IMR-90 (cell line): ENCODE measurements at regions not wholly inside any gene's neighbourhood (a gene's known extent, or its start where the extent isn't known, plus 50 kb on each side); places are given as distances from the start of the nearest gene placed in this dataset.

ENCODE experiments used
- ATAC-seq: fragments of 200-7000 bp; cut with Tn5 transposase; 2 replicates; pipeline ENCODE4 v1.9.1; 2020; ENCODE audit warnings: low read depth, mild to moderate bottlenecking, moderate library complexity
- BruUV-seq: library from RNA; stranded (reverse); fragments of 400-500 nt; replicated peaks from 2 replicates; lab custom pipeline; 2021; lab: Mats Ljungman, UMichigan
- CTCF ChIA-PET: fragments of 300-600 bp; formaldehyde crosslinking; extraction: SDS; loops from one replicate; lab custom pipeline; 2021; ENCODE audit warnings: antibody characterized with exemption; lab: Yijun Ruan, JAX
- POLR2A ChIA-PET: fragments of 300-600 bp; sonication (Branson Sonifier 250); formaldehyde crosslinking; loops from one replicate; lab custom pipeline; 2022; ENCODE audit warnings: antibody characterized with exemption; ENCODE audit not compliant: unreplicated experiment; lab: Charles Lee
- DNase-seq: peaks from one replicate; pipeline ENCODE4 v3.0.0; 2013
- H2AFZ ChIP-seq: replicated peaks from 2 replicates; pipeline ENCODE3; 2013; ENCODE audit warnings: low read length, mild to moderate bottlenecking; ENCODE audit not compliant: poor library complexity
- H2AK5ac ChIP-seq: 2 replicates; pipeline ENCODE4 v1.6.1; 2013; ENCODE audit warnings: low read depth, low read length, inconsistent platforms
- H2AK9ac ChIP-seq: replicated peaks from 2 replicates; pipeline ENCODE3; 2013; ENCODE audit warnings: mild to moderate bottlenecking, low read depth, low read length, moderate library complexity; ENCODE audit not compliant: poor library complexity
- H2BK120ac ChIP-seq: 2 replicates; pipeline ENCODE4 v1.6.1; 2013; ENCODE audit warnings: low read depth, low read length, inconsistent platforms
- H2BK15ac ChIP-seq: 3 replicates; pipeline ENCODE4 v1.6.1; 2013; ENCODE audit warnings: low read depth, low read length, inconsistent platforms
- H2BK20ac ChIP-seq: 2 replicates; pipeline ENCODE4 v1.6.1; 2013; ENCODE audit warnings: low read depth, mild to moderate bottlenecking, inconsistent platforms, low read length, moderate library complexity
- H2BK5ac ChIP-seq: 2 replicates; pipeline ENCODE4 v1.6.1; 2013; ENCODE audit warnings: mild to moderate bottlenecking, low read depth, low read length, inconsistent platforms; ENCODE audit not compliant: poor library complexity, severe bottlenecking
- H3K14ac ChIP-seq: replicated peaks from 2 replicates; pipeline ENCODE4 v1.6.1; 2013; ENCODE audit warnings: low read depth, low read length, inconsistent platforms
- H3K18ac ChIP-seq: 2 replicates; pipeline ENCODE4 v1.6.1; 2013; ENCODE audit warnings: low read depth, low read length, control low read depth
- H3K23ac ChIP-seq: 2 replicates; pipeline ENCODE4 v1.6.1; 2013; ENCODE audit warnings: low read depth, low read length, inconsistent platforms
- H3K27ac ChIP-seq: 2 replicates; pipeline ENCODE4 v1.5.1; 2013; ENCODE audit warnings: mild to moderate bottlenecking, control low read depth, low read length; ENCODE audit not compliant: insufficient read depth
- H3K27me3 ChIP-seq: 2 replicates; pipeline ENCODE4 v1.6.1; 2013; ENCODE audit warnings: low read length; ENCODE audit not compliant: control insufficient read depth, insufficient read depth
- H3K36me3 ChIP-seq: 2 replicates; pipeline ENCODE4 v1.6.1; 2013; ENCODE audit warnings: low read length, mixed read lengths; ENCODE audit not compliant: control insufficient read depth, insufficient read depth
- H3K4ac ChIP-seq: 2 replicates; pipeline ENCODE4 v1.6.1; 2013; ENCODE audit warnings: low read depth, low read length, inconsistent platforms
- H3K4me1 ChIP-seq: 2 replicates; pipeline ENCODE4 v1.6.1; 2013; ENCODE audit warnings: low read length, mixed read lengths; ENCODE audit not compliant: control insufficient read depth, insufficient read depth
- H3K4me2 ChIP-seq: 2 replicates; pipeline ENCODE4 v1.6.1; 2013; ENCODE audit warnings: low read depth, mild to moderate bottlenecking, control low read depth, low read length, moderate library complexity
- H3K4me3 ChIP-seq: 2 replicates; pipeline ENCODE4 v1.5.1; 2013; ENCODE audit warnings: low read depth, mild to moderate bottlenecking, control low read depth, low read length, moderate library complexity; ENCODE audit not compliant: insufficient read depth
- H3K56ac ChIP-seq: 2 replicates; pipeline ENCODE4 v1.6.1; 2013; ENCODE audit warnings: low read length, inconsistent platforms; ENCODE audit not compliant: insufficient read depth; ENCODE audit errors: extremely low read depth
- H3K79me1 ChIP-seq, 2 experiments: 2 replicates each; pipeline ENCODE4 v1.6.1; 2013; ENCODE audit warnings: low read length in 2 of 2, inconsistent platforms in 1 of 2, low read depth in 1 of 2
- H3K9ac ChIP-seq: 2 replicates; pipeline ENCODE4 v1.6.1; 2013; ENCODE audit warnings: low read depth, low read length, control low read depth
- H3K9me1 ChIP-seq: 2 replicates; pipeline ENCODE4 v1.6.1; 2013; ENCODE audit warnings: low read length, inconsistent platforms; ENCODE audit not compliant: insufficient read depth
- H3K9me3 ChIP-seq: 2 replicates; pipeline ENCODE4 v1.6.1; 2013; ENCODE audit warnings: low read length; ENCODE audit not compliant: control insufficient read depth, insufficient read depth
- H4K20me1 ChIP-seq: 2 replicates; pipeline ENCODE4 v1.6.1; 2013; ENCODE audit warnings: low read length, inconsistent platforms; ENCODE audit not compliant: insufficient read depth
- H4K5ac ChIP-seq: 2 replicates; pipeline ENCODE4 v1.6.1; 2013; ENCODE audit warnings: mild to moderate bottlenecking, low read depth, low read length, control low read depth
- H4K8ac ChIP-seq, 2 experiments: 2 replicates each; pipeline ENCODE4 v1.6.1; 2013; ENCODE audit warnings: low read depth in 2 of 2, low read length in 2 of 2, control low read depth in 1 of 2, inconsistent platforms in 1 of 2
- H4K91ac ChIP-seq: 2 replicates; pipeline ENCODE4 v1.6.1; 2013; ENCODE audit warnings: low read depth, low read length, inconsistent platforms; ENCODE audit not compliant: insufficient read depth
- BHLHE40 ChIP-seq: fragments of 150-350 bp; IDR thresholded peaks from 2 replicates; pipeline ENCODE4 v1.6.1; 2016; ENCODE audit warnings: mild to moderate bottlenecking, low read depth, low read length
- CEBPB ChIP-seq: IDR thresholded peaks from 2 replicates; pipeline ENCODE4 v1.6.1; 2012; ENCODE audit warnings: low read depth, low read length, improper control_type of control experiment
- CHD1 ChIP-seq: IDR thresholded peaks from 2 replicates; pipeline ENCODE4 v1.6.1; 2012; ENCODE audit warnings: low read depth, low read length, improper control_type of control experiment
- FOS ChIP-seq: fragments of 150-350 bp; IDR thresholded peaks from 2 replicates; pipeline ENCODE4 v1.6.1; 2016; ENCODE audit warnings: low read depth, low read length
- MAFK ChIP-seq: IDR thresholded peaks from 2 replicates; pipeline ENCODE4 v1.6.1; 2012; ENCODE audit warnings: low read depth, low read length, improper control_type of control experiment
- MAZ ChIP-seq: IDR thresholded peaks from 2 replicates; pipeline ENCODE4 v1.6.1; 2012; ENCODE audit warnings: low read depth, mild to moderate bottlenecking, low read length, improper control_type of control experiment, moderate library complexity, borderline replicate concordance
- MXI1 ChIP-seq: IDR thresholded peaks from 2 replicates; pipeline ENCODE4 v1.6.1; 2012; ENCODE audit warnings: low read depth, mild to moderate bottlenecking, low read length, moderate library complexity, borderline replicate concordance
- POLR2A ChIP-seq: IDR thresholded peaks from 2 replicates; pipeline ENCODE4 v1.6.1; 2012; ENCODE audit warnings: mild to moderate bottlenecking, low read depth, low read length
- RAD21 ChIP-seq: IDR thresholded peaks from 2 replicates; pipeline ENCODE4 v1.6.1; 2012; ENCODE audit warnings: low read length, improper control_type of control experiment
- RCOR1 ChIP-seq: IDR thresholded peaks from 2 replicates; pipeline ENCODE4 v1.6.1; 2012; ENCODE audit warnings: mild to moderate bottlenecking, low read length, improper control_type of control experiment; ENCODE audit not compliant: insufficient replicate concordance
- RFX5 ChIP-seq: IDR thresholded peaks from 2 replicates; pipeline ENCODE4 v1.8.0; 2012; ENCODE audit warnings: low read depth, mild to moderate bottlenecking, low read length, moderate library complexity
- SMC3 ChIP-seq: fragments of 150-350 bp; IDR thresholded peaks from 2 replicates; pipeline ENCODE4 v1.6.1; 2016; ENCODE audit warnings: low read depth, mild to moderate bottlenecking, antibody characterized with exemption, low read length, moderate library complexity
- WGBS, 2 experiments: methylation state at CpG; one replicate each; pipeline versions ENCODE4 v1.1.5 to v1.1.7; 2013; ENCODE audit warnings: missing lambda C conversion rate in 2 of 2; ENCODE audit not compliant: insufficient read length in 1 of 2; ENCODE audit errors: extremely low coverage in 2 of 2; 5-methylcytosine and 5-hydroxymethylcytosine counted together
- dilution Hi-C: fragments of 300-500 bp; cut with HindIII; formaldehyde crosslinking; loops from one replicate; pipeline ENCODE4 v1.14.3; 2018; ENCODE audit warnings: low sequenced_read_pairs; ENCODE audit not compliant: unreplicated experiment
- in situ Hi-C: fragments of 300-500 bp; cut with MboI; formaldehyde crosslinking; loops from 3 replicates; pipeline ENCODE4 v1.14.3; 2019; ENCODE audit warnings: low sequenced_read_pairs, inconsistent platforms, mixed read lengths
- intact Hi-C: fragments of 100-400 bp; cut with micrococcal nuclease; formaldehyde crosslinking; loops from 2 replicates; pipeline ENCODE4 v1.10.0; 2022
- TF ChIP-seq, protein P1 (sequence below): fragments of 150-350 bp; IDR thresholded peaks from 2 replicates; pipeline ENCODE4 v1.6.1; 2017; ENCODE audit warnings: mild to moderate bottlenecking, antibody characterized with exemption, low read length, low read depth
- TF ChIP-seq, protein P2 (sequence below): conservative IDR thresholded peaks from 2 replicates; pipeline ENCODE4 v1.5.1; 2012; ENCODE audit warnings: mild to moderate bottlenecking, low read depth, low read length, improper control_type of control experiment
- TF ChIP-seq, protein P3 (sequence below): fragments of 150-350 bp; IDR thresholded peaks from 2 replicates; pipeline ENCODE4 v1.6.1; 2016; ENCODE audit warnings: low read depth, mild to moderate bottlenecking, low read length, moderate library complexity, borderline replicate concordance

DNA sequence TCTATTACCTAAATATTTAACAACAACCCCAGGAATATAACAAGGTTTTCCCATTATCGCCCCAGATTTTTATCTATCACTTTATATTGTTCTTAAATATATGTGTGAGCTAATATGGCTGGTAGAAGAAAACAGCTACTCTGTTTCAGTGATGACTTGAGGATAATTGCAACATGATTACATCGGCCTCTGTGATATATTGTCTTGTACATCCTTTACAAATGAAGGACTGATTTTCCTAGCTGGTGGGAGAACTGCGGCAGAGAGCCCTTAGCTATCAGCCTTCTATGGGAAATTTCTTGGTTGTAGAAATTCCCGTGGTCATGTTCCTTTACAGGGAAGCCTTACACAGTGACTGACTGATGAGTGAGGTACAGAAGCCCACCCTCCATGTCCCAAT lies 110.9 kb upstream of the ZNF717 start:
- H3K23ac ChIP-seq: no peak overlapping the region
- no peak overlapping the region for H3K56ac ChIP-seq
- no peaks in the 10 kb centered on the region for H3K4me1 ChIP-seq
- no peaks in the 10 kb centered on the region for H3K9me1 ChIP-seq
- H2BK15ac ChIP-seq: no peak overlapping the region
- no peak overlapping the region for H2AK9ac ChIP-seq
- POLR2A ChIA-PET: no interaction called here
- H4K20me1 ChIP-seq: no peaks in the 10 kb centered on the region
- CTCF ChIA-PET: no interaction called here
- DNase-seq: no peak
- no peak overlapping the region for H3K4me3 ChIP-seq
- no peaks in the 10 kb centered on the region for H3K79me1 ChIP-seq
- H2AK5ac ChIP-seq: no peak overlapping the region
- in situ Hi-C loops: no loop called here
- no peak overlapping the region for H3K18ac ChIP-seq
- H2BK20ac ChIP-seq: no peak overlapping the region
- no peak overlapping the region for H3K4me2 ChIP-seq
- H3K36me3 ChIP-seq: no peaks in the 10 kb centered on the region
- H3K4ac ChIP-seq: no peak overlapping the region
- no peak overlapping the region for H2BK5ac ChIP-seq
- WGBS, 2 experiments: no CpG with 5 or more reads among the region's 4 CpGs
- H3K27ac ChIP-seq: no peak overlapping the region
- no peak overlapping the region for H4K91ac ChIP-seq
- no TSS peak for BruUV-seq
- H3K9ac ChIP-seq: no peak overlapping the region
- no peak for ATAC-seq
- no peak overlapping the region for H2AFZ ChIP-seq
- H3K9me3 ChIP-seq: no peaks in the 10 kb centered on the region
- H3K14ac ChIP-seq: no peak overlapping the region
- intact Hi-C loops: no loop called here
- H4K8ac ChIP-seq: no peak overlapping the region
- TF ChIP-seq CEBPB (no peak), CHD1 (no peak), BHLHE40 (no peak), RAD21 (no peak), MXI1 (no peak), SMC3 (no peak), MAFK (no peak), FOS (no peak), RFX5 (no peak), POLR2A (no peak), RCOR1 (no peak), MAZ (no peak)
- TF ChIP-seq, protein P1, sequence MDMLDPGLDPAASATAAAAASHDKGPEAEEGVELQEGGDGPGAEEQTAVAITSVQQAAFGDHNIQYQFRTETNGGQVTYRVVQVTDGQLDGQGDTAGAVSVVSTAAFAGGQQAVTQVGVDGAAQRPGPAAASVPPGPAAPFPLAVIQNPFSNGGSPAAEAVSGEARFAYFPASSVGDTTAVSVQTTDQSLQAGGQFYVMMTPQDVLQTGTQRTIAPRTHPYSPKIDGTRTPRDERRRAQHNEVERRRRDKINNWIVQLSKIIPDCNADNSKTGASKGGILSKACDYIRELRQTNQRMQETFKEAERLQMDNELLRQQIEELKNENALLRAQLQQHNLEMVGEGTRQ: no peak
- TF ChIP-seq, protein P2, sequence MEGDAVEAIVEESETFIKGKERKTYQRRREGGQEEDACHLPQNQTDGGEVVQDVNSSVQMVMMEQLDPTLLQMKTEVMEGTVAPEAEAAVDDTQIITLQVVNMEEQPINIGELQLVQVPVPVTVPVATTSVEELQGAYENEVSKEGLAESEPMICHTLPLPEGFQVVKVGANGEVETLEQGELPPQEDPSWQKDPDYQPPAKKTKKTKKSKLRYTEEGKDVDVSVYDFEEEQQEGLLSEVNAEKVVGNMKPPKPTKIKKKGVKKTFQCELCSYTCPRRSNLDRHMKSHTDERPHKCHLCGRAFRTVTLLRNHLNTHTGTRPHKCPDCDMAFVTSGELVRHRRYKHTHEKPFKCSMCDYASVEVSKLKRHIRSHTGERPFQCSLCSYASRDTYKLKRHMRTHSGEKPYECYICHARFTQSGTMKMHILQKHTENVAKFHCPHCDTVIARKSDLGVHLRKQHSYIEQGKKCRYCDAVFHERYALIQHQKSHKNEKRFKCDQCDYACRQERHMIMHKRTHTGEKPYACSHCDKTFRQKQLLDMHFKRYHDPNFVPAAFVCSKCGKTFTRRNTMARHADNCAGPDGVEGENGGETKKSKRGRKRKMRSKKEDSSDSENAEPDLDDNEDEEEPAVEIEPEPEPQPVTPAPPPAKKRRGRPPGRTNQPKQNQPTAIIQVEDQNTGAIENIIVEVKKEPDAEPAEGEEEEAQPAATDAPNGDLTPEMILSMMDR: no peak
- TF ChIP-seq, protein P3, sequence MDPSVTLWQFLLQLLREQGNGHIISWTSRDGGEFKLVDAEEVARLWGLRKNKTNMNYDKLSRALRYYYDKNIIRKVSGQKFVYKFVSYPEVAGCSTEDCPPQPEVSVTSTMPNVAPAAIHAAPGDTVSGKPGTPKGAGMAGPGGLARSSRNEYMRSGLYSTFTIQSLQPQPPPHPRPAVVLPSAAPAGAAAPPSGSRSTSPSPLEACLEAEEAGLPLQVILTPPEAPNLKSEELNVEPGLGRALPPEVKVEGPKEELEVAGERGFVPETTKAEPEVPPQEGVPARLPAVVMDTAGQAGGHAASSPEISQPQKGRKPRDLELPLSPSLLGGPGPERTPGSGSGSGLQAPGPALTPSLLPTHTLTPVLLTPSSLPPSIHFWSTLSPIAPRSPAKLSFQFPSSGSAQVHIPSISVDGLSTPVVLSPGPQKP: no peak
- dilution Hi-C loops: no loop called here
- H4K5ac ChIP-seq: no peak overlapping the region
- H2BK120ac ChIP-seq: no peak overlapping the region
- H3K27me3 ChIP-seq: no peaks in the 10 kb centered on the region
